ENCODE measurements at regions not wholly inside any gene's neighbourhood (a gene's known extent, or its start where the extent isn't known, plus 50 kb on each side); places are given as distances from the start of the nearest gene placed in this dataset.

GRCh38 chr14:82362452-82362851 lies 828.8 kb upstream of the SEL1L start:
- DNase-seq (ENCODE audit: low spot score) = no peak

- no peak for DNase-seq (ENCODE audit: low spot score)
These were observed 831.8 kb upstream of the SEL1L start for GRCh38 chr14:82365471-82365870.

GRCh38 chr14:82366803-82367202 lies 833.1 kb upstream of the SEL1L start:
- no peak for DNase-seq (ENCODE audit: low spot score)

- DNase-seq (ENCODE audit: low spot score) = no peak
These were observed 845.6 kb upstream of the SEL1L start for GRCh38 chr14:82379291-82379690.

GRCh38 chr14:82385048-82385447 lies 851.4 kb upstream of the SEL1L start:
- peak; percentile 1 for DNase-seq (ENCODE audit: low spot score)

- no peak for DNase-seq (ENCODE audit: low spot score)
These were observed 854.0 kb upstream of the SEL1L start for GRCh38 chr14:82387699-82388098.

GRCh38 chr14:82388488-82388887 lies 854.8 kb upstream of the SEL1L start:
- no peak for DNase-seq (ENCODE audit: low spot score)

GRCh38 chr14:82390586-82390985 lies 856.9 kb upstream of the SEL1L start:
- no peak for DNase-seq (ENCODE audit: low spot score)

- no peak for DNase-seq (ENCODE audit: low spot score)
These were observed 861.3 kb upstream of the SEL1L start for GRCh38 chr14:82394916-82395315.

- no peak for DNase-seq (ENCODE audit: low spot score)
These were observed 864.6 kb upstream of the SEL1L start for GRCh38 chr14:82398256-82398655.

- no peak for DNase-seq (ENCODE audit: low spot score)
These were observed 870.3 kb upstream of the SEL1L start for GRCh38 chr14:82403987-82404386.

- DNase-seq (ENCODE audit: low spot score) = no peak
These were observed 876.4 kb upstream of the SEL1L start for GRCh38 chr14:82410064-82410463.

GRCh38 chr14:82411298-82411697 lies 877.6 kb upstream of the SEL1L start:
- no peak for DNase-seq (ENCODE audit: low spot score)

- no peak for DNase-seq (ENCODE audit: low spot score)
These were observed 878.9 kb upstream of the SEL1L start for GRCh38 chr14:82412545-82412944.

GRCh38 chr14:82414853-82415539 lies 881.3 kb upstream of the SEL1L start:
- DNase-seq (ENCODE audit: low spot score) = no peak

GRCh38 chr14:82419933-82420332 lies 886.3 kb upstream of the SEL1L start:
- no peak for DNase-seq (ENCODE audit: low spot score)

GRCh38 chr14:82420871-82421270 lies 887.2 kb upstream of the SEL1L start:
- DNase-seq (ENCODE audit: low spot score) = no peak

GRCh38 chr14:82421286-82421685 lies 887.6 kb upstream of the SEL1L start:
- DNase-seq (ENCODE audit: low spot score) = no peak

- DNase-seq (ENCODE audit: low spot score) = no peak
These were observed 888.6 kb upstream of the SEL1L start for GRCh38 chr14:82422230-82422629.

GRCh38 chr14:82425261-82425660 lies 891.6 kb upstream of the SEL1L start:
- no peak for DNase-seq (ENCODE audit: low spot score)

GRCh38 chr14:82431031-82431430 lies 897.4 kb upstream of the SEL1L start:
- no peak for DNase-seq (ENCODE audit: low spot score)

GRCh38 chr14:82432301-82433105 lies 898.9 kb upstream of the SEL1L start:
- no peak for DNase-seq (ENCODE audit: low spot score)

GRCh38 chr14:82438436-82438835 lies 904.8 kb upstream of the SEL1L start:
- no peak for DNase-seq (ENCODE audit: low spot score)

GRCh38 chr14:82441270-82441669 lies 907.6 kb upstream of the SEL1L start:
- DNase-seq (ENCODE audit: low spot score) = no peak
